ENCODE measurements at regions not wholly inside any gene's neighbourhood (a gene's known extent, or its start where the extent isn't known, plus 50 kb on each side); places are given as distances from the start of the nearest gene placed in this dataset.

GRCh38 chr13:54317722-54318121 lies 1289.1 kb downstream of the OLFM4 start:
- no peak for DNase-seq (ENCODE audit: low read depth in 2 of 2)
- Histone ChIP-seq H3K4me1 (ENCODE audit: control insufficient read depth, extremely low read depth, insufficient read depth, low read length) (no peaks in the 10 kb centered on the region), H3K36me3 (ENCODE audit: control insufficient read depth, insufficient read depth, low read length) (no peaks in the 10 kb centered on the region), H3K27ac (ENCODE audit: insufficient read depth, low read length) (no peak overlapping the region), H3K27me3 (ENCODE audit: control insufficient read depth, insufficient read depth, low read length) (no peaks in the 10 kb centered on the region), H2AFZ (ENCODE audit: low read length) (no peak overlapping the region), H3K4me3 (replicated peaks in 1 of 4; ENCODE audit: control extremely low read depth in 1 of 4, insufficient read depth in 1 of 4, low read depth in 3 of 4, low read length in 4 of 4) (no peak overlapping the region), H3K9ac (ENCODE audit: insufficient read depth, low read length) (no peak overlapping the region), H3K9me3 (ENCODE audit: control insufficient read depth, insufficient read depth, low read depth, low read length) (no peaks in the 10 kb centered on the region), H3K79me2 (ENCODE audit: control insufficient read depth, insufficient read depth, low read length) (no peaks in the 10 kb centered on the region), H4K20me1 (ENCODE audit: control insufficient read depth, extremely low read depth, insufficient read depth, low read length) (no peaks in the 10 kb centered on the region), H3K4me2 (ENCODE audit: extremely low read depth, insufficient read depth, low read length) (no peak overlapping the region)
- no peak for TF ChIP-seq EZH2 (IDR thresholded peaks at IDR 0.05; ENCODE audit: low read length, missing control alignments)
- TF ChIP-seq CTCF (conservative IDR thresholded peaks at IDR 0.05 in 1 of 2, IDR thresholded peaks at IDR 0.05 in 1 of 2; ENCODE audit: low read depth in 1 of 2, low read length in 2 of 2) = no peak

GRCh38 chr13:54337540-54337939 lies 1308.9 kb downstream of the OLFM4 start:
- Histone ChIP-seq H3K79me2 (ENCODE audit: control insufficient read depth, insufficient read depth, low read length) (no peaks in the 10 kb centered on the region), H3K9ac (ENCODE audit: insufficient read depth, low read length) (no peak overlapping the region), H3K4me1 (ENCODE audit: control insufficient read depth, extremely low read depth, insufficient read depth, low read length) (no peaks in the 10 kb centered on the region), H3K4me3 (replicated peaks in 1 of 4; ENCODE audit: control extremely low read depth in 1 of 4, insufficient read depth in 1 of 4, low read depth in 3 of 4, low read length in 4 of 4) (no peak overlapping the region), H3K27me3 (ENCODE audit: control insufficient read depth, insufficient read depth, low read length) (no peaks in the 10 kb centered on the region), H3K27ac (ENCODE audit: insufficient read depth, low read length) (no peak overlapping the region), H4K20me1 (ENCODE audit: control insufficient read depth, extremely low read depth, insufficient read depth, low read length) (no peaks in the 10 kb centered on the region), H3K4me2 (ENCODE audit: extremely low read depth, insufficient read depth, low read length) (no peak overlapping the region), H3K9me3 (ENCODE audit: control insufficient read depth, insufficient read depth, low read depth, low read length) (no peaks in the 10 kb centered on the region), H2AFZ (ENCODE audit: low read length) (no peak overlapping the region), H3K36me3 (ENCODE audit: control insufficient read depth, insufficient read depth, low read length) (no peaks in the 10 kb centered on the region)
- TF ChIP-seq EZH2 (IDR thresholded peaks at IDR 0.05; ENCODE audit: low read length, missing control alignments) (no peak), CTCF (conservative IDR thresholded peaks at IDR 0.05 in 1 of 2, IDR thresholded peaks at IDR 0.05 in 1 of 2; ENCODE audit: low read depth in 1 of 2, low read length in 2 of 2) (no peak)
- no peak for DNase-seq (ENCODE audit: low read depth in 2 of 2)

GRCh38 chr13:54347531-54347930 lies 1318.9 kb downstream of the OLFM4 start:
- DNase-seq (ENCODE audit: low read depth in 2 of 2) = no peak
- no peaks in the 10 kb centered on the region for H3K36me3 ChIP-seq (ENCODE audit: control insufficient read depth, insufficient read depth, low read length)
- H3K79me2 ChIP-seq (ENCODE audit: control insufficient read depth, insufficient read depth, low read length) = no peaks in the 10 kb centered on the region
- H3K27me3 ChIP-seq (ENCODE audit: control insufficient read depth, insufficient read depth, low read length) = no peaks in the 10 kb centered on the region
- H3K9me3 ChIP-seq (ENCODE audit: control insufficient read depth, insufficient read depth, low read depth, low read length) = no peaks in the 10 kb centered on the region
- H3K4me3 ChIP-seq (replicated peaks in 1 of 4; ENCODE audit: control extremely low read depth in 1 of 4, insufficient read depth in 1 of 4, low read depth in 3 of 4, low read length in 4 of 4) = no peak overlapping the region
- H2AFZ ChIP-seq (ENCODE audit: low read length) = no peak overlapping the region
- H3K4me1 ChIP-seq (ENCODE audit: control insufficient read depth, extremely low read depth, insufficient read depth, low read length) = no peaks in the 10 kb centered on the region
- H3K4me2 ChIP-seq (ENCODE audit: extremely low read depth, insufficient read depth, low read length) = no peak overlapping the region
- TF ChIP-seq EZH2 (IDR thresholded peaks at IDR 0.05; ENCODE audit: low read length, missing control alignments) (no peak), CTCF (conservative IDR thresholded peaks at IDR 0.05 in 1 of 2, IDR thresholded peaks at IDR 0.05 in 1 of 2; ENCODE audit: low read depth in 1 of 2, low read length in 2 of 2) (no peak)
- no peaks in the 10 kb centered on the region for H4K20me1 ChIP-seq (ENCODE audit: control insufficient read depth, extremely low read depth, insufficient read depth, low read length)
- no peak overlapping the region for H3K9ac ChIP-seq (ENCODE audit: insufficient read depth, low read length)
- no peak overlapping the region for H3K27ac ChIP-seq (ENCODE audit: insufficient read depth, low read length)
